IMR-90 (cell line): ENCODE measurements at regions not wholly inside any gene's neighbourhood (a gene's known extent, or its start where the extent isn't known, plus 50 kb on each side); places are given as distances from the start of the nearest gene placed in this dataset.

ENCODE experiments used
- ATAC-seq: fragments of 200-7000 bp; cut with Tn5 transposase; 2 replicates; pipeline ENCODE4 v1.9.1; 2020; ENCODE audit warnings: low read depth, mild to moderate bottlenecking, moderate library complexity
- BruUV-seq: library from RNA; stranded (reverse); fragments of 400-500 nt; replicated peaks from 2 replicates; lab custom pipeline; 2021; lab: Mats Ljungman, UMichigan
- CTCF ChIA-PET: fragments of 300-600 bp; formaldehyde crosslinking; extraction: SDS; loops from one replicate; lab custom pipeline; 2021; ENCODE audit warnings: antibody characterized with exemption; lab: Yijun Ruan, JAX
- POLR2A ChIA-PET: fragments of 300-600 bp; sonication (Branson Sonifier 250); formaldehyde crosslinking; loops from one replicate; lab custom pipeline; 2022; ENCODE audit warnings: antibody characterized with exemption; ENCODE audit not compliant: unreplicated experiment; lab: Charles Lee
- DNase-seq: peaks from one replicate; pipeline ENCODE4 v3.0.0; 2013
- H2AFZ ChIP-seq: replicated peaks from 2 replicates; pipeline ENCODE3; 2013; ENCODE audit warnings: low read length, mild to moderate bottlenecking; ENCODE audit not compliant: poor library complexity
- H2AK5ac ChIP-seq: 2 replicates; pipeline ENCODE4 v1.6.1; 2013; ENCODE audit warnings: low read depth, low read length, inconsistent platforms
- H2AK9ac ChIP-seq: replicated peaks from 2 replicates; pipeline ENCODE3; 2013; ENCODE audit warnings: mild to moderate bottlenecking, low read depth, low read length, moderate library complexity; ENCODE audit not compliant: poor library complexity
- H2BK120ac ChIP-seq: 2 replicates; pipeline ENCODE4 v1.6.1; 2013; ENCODE audit warnings: low read depth, low read length, inconsistent platforms
- H2BK15ac ChIP-seq: 3 replicates; pipeline ENCODE4 v1.6.1; 2013; ENCODE audit warnings: low read depth, low read length, inconsistent platforms
- H2BK20ac ChIP-seq: 2 replicates; pipeline ENCODE4 v1.6.1; 2013; ENCODE audit warnings: low read depth, mild to moderate bottlenecking, inconsistent platforms, low read length, moderate library complexity
- H2BK5ac ChIP-seq: 2 replicates; pipeline ENCODE4 v1.6.1; 2013; ENCODE audit warnings: mild to moderate bottlenecking, low read depth, low read length, inconsistent platforms; ENCODE audit not compliant: poor library complexity, severe bottlenecking
- H3K14ac ChIP-seq: replicated peaks from 2 replicates; pipeline ENCODE4 v1.6.1; 2013; ENCODE audit warnings: low read depth, low read length, inconsistent platforms
- H3K18ac ChIP-seq: 2 replicates; pipeline ENCODE4 v1.6.1; 2013; ENCODE audit warnings: low read depth, low read length, control low read depth
- H3K23ac ChIP-seq: 2 replicates; pipeline ENCODE4 v1.6.1; 2013; ENCODE audit warnings: low read depth, low read length, inconsistent platforms
- H3K27ac ChIP-seq: 2 replicates; pipeline ENCODE4 v1.5.1; 2013; ENCODE audit warnings: mild to moderate bottlenecking, control low read depth, low read length; ENCODE audit not compliant: insufficient read depth
- H3K27me3 ChIP-seq: 2 replicates; pipeline ENCODE4 v1.6.1; 2013; ENCODE audit warnings: low read length; ENCODE audit not compliant: control insufficient read depth, insufficient read depth
- H3K36me3 ChIP-seq: 2 replicates; pipeline ENCODE4 v1.6.1; 2013; ENCODE audit warnings: low read length, mixed read lengths; ENCODE audit not compliant: control insufficient read depth, insufficient read depth
- H3K4ac ChIP-seq: 2 replicates; pipeline ENCODE4 v1.6.1; 2013; ENCODE audit warnings: low read depth, low read length, inconsistent platforms
- H3K4me1 ChIP-seq: 2 replicates; pipeline ENCODE4 v1.6.1; 2013; ENCODE audit warnings: low read length, mixed read lengths; ENCODE audit not compliant: control insufficient read depth, insufficient read depth
- H3K4me2 ChIP-seq: 2 replicates; pipeline ENCODE4 v1.6.1; 2013; ENCODE audit warnings: low read depth, mild to moderate bottlenecking, control low read depth, low read length, moderate library complexity
- H3K4me3 ChIP-seq: 2 replicates; pipeline ENCODE4 v1.5.1; 2013; ENCODE audit warnings: low read depth, mild to moderate bottlenecking, control low read depth, low read length, moderate library complexity; ENCODE audit not compliant: insufficient read depth
- H3K56ac ChIP-seq: 2 replicates; pipeline ENCODE4 v1.6.1; 2013; ENCODE audit warnings: low read length, inconsistent platforms; ENCODE audit not compliant: insufficient read depth; ENCODE audit errors: extremely low read depth
- H3K79me1 ChIP-seq, 2 experiments: 2 replicates each; pipeline ENCODE4 v1.6.1; 2013; ENCODE audit warnings: low read length in 2 of 2, inconsistent platforms in 1 of 2, low read depth in 1 of 2
- H3K9ac ChIP-seq: 2 replicates; pipeline ENCODE4 v1.6.1; 2013; ENCODE audit warnings: low read depth, low read length, control low read depth
- H3K9me1 ChIP-seq: 2 replicates; pipeline ENCODE4 v1.6.1; 2013; ENCODE audit warnings: low read length, inconsistent platforms; ENCODE audit not compliant: insufficient read depth
- H3K9me3 ChIP-seq: 2 replicates; pipeline ENCODE4 v1.6.1; 2013; ENCODE audit warnings: low read length; ENCODE audit not compliant: control insufficient read depth, insufficient read depth
- H4K20me1 ChIP-seq: 2 replicates; pipeline ENCODE4 v1.6.1; 2013; ENCODE audit warnings: low read length, inconsistent platforms; ENCODE audit not compliant: insufficient read depth
- H4K5ac ChIP-seq: 2 replicates; pipeline ENCODE4 v1.6.1; 2013; ENCODE audit warnings: mild to moderate bottlenecking, low read depth, low read length, control low read depth
- H4K8ac ChIP-seq, 2 experiments: 2 replicates each; pipeline ENCODE4 v1.6.1; 2013; ENCODE audit warnings: low read depth in 2 of 2, low read length in 2 of 2, control low read depth in 1 of 2, inconsistent platforms in 1 of 2
- H4K91ac ChIP-seq: 2 replicates; pipeline ENCODE4 v1.6.1; 2013; ENCODE audit warnings: low read depth, low read length, inconsistent platforms; ENCODE audit not compliant: insufficient read depth
- BHLHE40 ChIP-seq: fragments of 150-350 bp; IDR thresholded peaks from 2 replicates; pipeline ENCODE4 v1.6.1; 2016; ENCODE audit warnings: mild to moderate bottlenecking, low read depth, low read length
- MAFK ChIP-seq: IDR thresholded peaks from 2 replicates; pipeline ENCODE4 v1.6.1; 2012; ENCODE audit warnings: low read depth, low read length, improper control_type of control experiment
- POLR2A ChIP-seq: IDR thresholded peaks from 2 replicates; pipeline ENCODE4 v1.6.1; 2012; ENCODE audit warnings: mild to moderate bottlenecking, low read depth, low read length
- RFX5 ChIP-seq: IDR thresholded peaks from 2 replicates; pipeline ENCODE4 v1.8.0; 2012; ENCODE audit warnings: low read depth, mild to moderate bottlenecking, low read length, moderate library complexity
- USF2 ChIP-seq: fragments of 150-350 bp; IDR thresholded peaks from 2 replicates; pipeline ENCODE4 v1.6.1; 2017; ENCODE audit warnings: mild to moderate bottlenecking, antibody characterized with exemption, low read length, low read depth
- WGBS, 2 experiments: methylation state at CpG; one replicate each; pipeline versions ENCODE4 v1.1.5 to v1.1.7; 2013; ENCODE audit warnings: missing lambda C conversion rate in 2 of 2; ENCODE audit not compliant: insufficient read length in 1 of 2; ENCODE audit errors: extremely low coverage in 2 of 2; 5-methylcytosine and 5-hydroxymethylcytosine counted together
- dilution Hi-C: fragments of 300-500 bp; cut with HindIII; formaldehyde crosslinking; loops from one replicate; pipeline ENCODE4 v1.14.3; 2018; ENCODE audit warnings: low sequenced_read_pairs; ENCODE audit not compliant: unreplicated experiment
- in situ Hi-C: fragments of 300-500 bp; cut with MboI; formaldehyde crosslinking; loops from 3 replicates; pipeline ENCODE4 v1.14.3; 2019; ENCODE audit warnings: low sequenced_read_pairs, inconsistent platforms, mixed read lengths
- intact Hi-C: fragments of 100-400 bp; cut with micrococcal nuclease; formaldehyde crosslinking; loops from 2 replicates; pipeline ENCODE4 v1.10.0; 2022

GRCh38 chr10:128701837-128702236 is 575.6 kb upstream of the MKI67 start:
- Histone ChIP-seq H3K14ac (no peak overlapping the region), H4K8ac (no peak overlapping the region), H2AFZ (no peak overlapping the region), H3K79me1 (no peaks in the 10 kb centered on the region), H3K4me1 (no peaks in the 10 kb centered on the region), H4K20me1 (no peaks in the 10 kb centered on the region), H4K5ac (no peak overlapping the region), H3K56ac (no peak overlapping the region), H3K4me3 (no peak overlapping the region), H3K9ac (no peak overlapping the region), H2BK120ac (no peak overlapping the region), H3K23ac (no peak overlapping the region), H3K9me3 (peaks cover 17% of the 10 kb centered on the region; the same call in 1 of the 2 replicates), H2BK20ac (no peak overlapping the region), H3K18ac (no peak overlapping the region), H3K27me3 (no peaks in the 10 kb centered on the region), H3K4me2 (no peak overlapping the region), H3K36me3 (no peaks in the 10 kb centered on the region), H3K9me1 (no peaks in the 10 kb centered on the region), H3K4ac (no peak overlapping the region), H2AK9ac (no peak overlapping the region), H4K91ac (no peak overlapping the region), H3K27ac (no peak overlapping the region), H2BK15ac (no peak overlapping the region), H2BK5ac (no peak overlapping the region), H2AK5ac (no peak overlapping the region)
- dilution Hi-C loops, result no loop called here
- no CpG with 5 or more reads among the region's 1 CpG for WGBS, 2 experiments
- in situ Hi-C loops, result no loop called here
- ChIA-PET POLR2A (no interaction called here), CTCF (no interaction called here)
- DNase-seq (no peak), ATAC-seq (no peak)
- no peak for TF ChIP-seq BHLHE40
- TF ChIP-seq RFX5, result no peak
- TF ChIP-seq USF2, result no peak
- TF ChIP-seq MAFK, result no peak
- TF ChIP-seq POLR2A, result no peak
- intact Hi-C loops, result no loop called here
- BruUV-seq, result no TSS peak
